MG63 (cell line): ENCODE measurements at regions not wholly inside any gene's neighbourhood (a gene's known extent, or its start where the extent isn't known, plus 50 kb on each side); places are given as distances from the start of the nearest gene placed in this dataset.

ENCODE experiments used
- DNase-seq: peaks from one replicate; pipeline ENCODE4 v3.0.0-alpha.2; 2020
- H3K27me3 ChIP-seq: fragments of 250-450 bp; sonication (Bioruptor Pico); 2 replicates; pipeline ENCODE4 v1.5.1; 2020; ENCODE audit warnings: mild to moderate bottlenecking, moderate library complexity
- H3K36me3 ChIP-seq: fragments of 250-450 bp; sonication (Bioruptor Pico); 2 replicates; pipeline ENCODE4 v1.5.1; 2020; ENCODE audit warnings: mild to moderate bottlenecking, moderate library complexity
- H3K4me3 ChIP-seq: fragments of 250-450 bp; sonication (Bioruptor Pico); 2 replicates; pipeline ENCODE4 v1.5.1; 2020; ENCODE audit warnings: mild to moderate bottlenecking, moderate library complexity
- H3K9me3 ChIP-seq: fragments of 250-450 bp; sonication (Bioruptor Pico); 2 replicates; pipeline ENCODE4 v1.5.1; 2020; ENCODE audit warnings: mild to moderate bottlenecking, moderate library complexity

DNA sequence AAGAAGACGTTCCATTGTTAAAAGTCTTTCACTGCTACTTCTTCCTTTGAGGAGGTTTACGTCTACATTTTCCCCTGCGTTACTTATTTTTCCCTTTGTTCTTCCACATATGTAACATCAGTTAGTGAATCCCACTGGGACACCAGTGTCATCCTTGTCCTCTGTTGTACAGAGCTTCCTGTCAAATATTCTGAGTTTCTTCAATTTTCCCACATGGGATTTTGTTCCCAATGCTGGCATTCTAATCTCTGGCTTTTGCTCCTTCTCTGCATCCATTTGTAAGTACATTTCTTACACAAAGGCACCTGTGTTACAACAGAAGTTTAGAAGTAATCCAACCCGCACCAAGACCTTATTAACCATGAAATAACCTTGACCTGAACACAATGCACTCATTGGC, 627.4 kb upstream of the PFKP start:
- Histone ChIP-seq H3K9me3 (no peaks in the 10 kb centered on the region), H3K27me3 (no peaks in the 10 kb centered on the region), H3K36me3 (no peaks in the 10 kb centered on the region), H3K4me3 (no peak overlapping the region)
- DNase-seq, result no peak

DNA sequence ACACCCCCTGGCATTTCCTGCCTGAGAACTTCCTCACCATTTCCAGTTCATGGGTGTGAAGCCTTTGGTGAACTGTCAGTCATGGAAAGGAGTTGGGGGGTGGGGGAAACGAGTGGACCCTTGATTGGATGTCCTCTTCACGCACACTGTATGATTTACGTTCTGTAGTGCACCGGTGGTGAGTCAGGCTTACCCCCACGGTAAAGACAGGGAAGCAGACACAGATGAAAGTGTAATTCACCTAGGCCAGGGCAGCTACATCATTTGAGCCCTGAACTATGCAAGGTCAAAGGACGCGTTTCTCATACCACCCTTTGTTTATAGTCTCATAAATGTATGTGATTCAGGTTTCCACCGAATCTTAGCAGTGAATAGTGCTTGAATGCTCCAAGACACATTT, 628.3 kb upstream of the PFKP start:
- no peak for DNase-seq
- Histone ChIP-seq H3K27me3 (no peaks in the 10 kb centered on the region), H3K4me3 (no peak overlapping the region), H3K9me3 (no peaks in the 10 kb centered on the region), H3K36me3 (no peaks in the 10 kb centered on the region)

DNA sequence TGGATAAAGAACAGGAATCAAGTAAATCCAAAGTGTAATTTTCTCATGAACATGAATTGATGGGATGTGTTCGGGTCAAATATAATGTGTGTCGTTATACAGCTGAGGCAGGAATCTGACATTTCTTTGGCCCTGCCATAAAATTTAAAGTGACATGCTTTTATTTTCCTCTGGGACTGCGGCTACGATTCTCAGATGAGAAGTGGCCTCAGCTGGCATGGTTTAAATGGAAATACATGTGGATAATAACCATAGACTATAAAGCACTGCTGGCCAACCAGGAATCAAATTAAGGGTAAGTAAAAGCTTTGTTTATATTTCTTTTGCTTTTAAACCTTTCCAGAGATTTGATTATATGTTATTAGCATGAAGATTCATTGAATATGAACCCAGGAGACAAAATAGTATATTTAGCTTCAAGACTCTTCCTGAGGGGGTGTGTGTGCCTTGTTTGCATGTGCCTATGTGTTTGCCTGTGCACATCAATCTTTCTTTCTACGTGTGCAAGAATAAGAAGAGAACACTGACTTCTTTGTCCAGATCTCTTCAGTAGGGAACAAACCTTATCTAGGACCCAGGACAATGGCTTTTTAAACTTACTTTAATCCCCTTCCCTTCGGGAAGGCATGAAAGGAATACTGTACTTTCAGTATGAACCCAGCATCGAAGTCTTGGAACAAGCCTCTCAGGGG, 629.0 kb upstream of the PFKP start:
- Histone ChIP-seq H3K36me3 (no peaks in the 10 kb centered on the region), H3K4me3 (no peak overlapping the region), H3K9me3 (no peaks in the 10 kb centered on the region), H3K27me3 (no peaks in the 10 kb centered on the region)
- DNase-seq, result no peak

DNA sequence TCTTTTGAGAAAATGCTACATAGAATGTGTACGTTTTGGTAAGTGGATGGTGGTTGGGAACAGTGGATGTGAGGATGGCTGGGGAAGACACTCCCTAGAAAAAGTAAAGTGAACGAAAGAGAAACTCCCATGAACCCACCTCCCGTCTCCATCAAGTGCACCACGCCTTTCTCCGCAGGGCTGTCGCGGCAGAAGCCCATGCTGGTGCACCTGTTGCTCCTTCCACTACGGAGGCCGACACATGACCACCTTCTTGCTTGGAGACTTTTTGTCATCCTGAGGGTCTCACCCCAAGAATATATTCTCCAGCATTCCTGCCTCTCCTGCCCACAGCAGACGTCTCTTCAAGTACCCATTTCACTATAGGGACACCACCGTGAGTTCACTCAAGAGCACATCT, 630.4 kb upstream of the PFKP start:
- Histone ChIP-seq H3K36me3 (no peaks in the 10 kb centered on the region), H3K27me3 (no peaks in the 10 kb centered on the region), H3K4me3 (no peak overlapping the region), H3K9me3 (no peaks in the 10 kb centered on the region)
- DNase-seq, result no peak

DNA sequence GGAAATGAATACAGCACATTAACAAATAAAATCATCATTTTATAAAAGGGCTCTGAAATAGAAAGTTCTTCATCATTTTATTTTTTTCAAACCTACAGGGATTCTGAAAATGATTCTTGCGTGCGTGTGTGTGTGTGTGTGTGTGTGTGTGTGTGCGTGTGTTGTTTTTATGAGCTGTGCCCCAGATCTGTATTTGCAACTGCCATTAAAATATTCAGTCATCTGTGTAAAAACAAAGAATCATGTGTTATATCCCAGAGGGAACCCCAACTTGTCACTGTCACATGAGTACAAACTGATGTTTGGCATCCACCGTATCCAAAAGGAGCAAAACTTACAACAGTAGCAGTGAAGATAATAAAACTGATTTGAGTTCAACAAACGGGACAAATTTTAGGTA, 635.4 kb upstream of the PFKP start:
- Histone ChIP-seq H3K36me3 (no peaks in the 10 kb centered on the region), H3K4me3 (no peak overlapping the region), H3K27me3 (no peaks in the 10 kb centered on the region)

DNA sequence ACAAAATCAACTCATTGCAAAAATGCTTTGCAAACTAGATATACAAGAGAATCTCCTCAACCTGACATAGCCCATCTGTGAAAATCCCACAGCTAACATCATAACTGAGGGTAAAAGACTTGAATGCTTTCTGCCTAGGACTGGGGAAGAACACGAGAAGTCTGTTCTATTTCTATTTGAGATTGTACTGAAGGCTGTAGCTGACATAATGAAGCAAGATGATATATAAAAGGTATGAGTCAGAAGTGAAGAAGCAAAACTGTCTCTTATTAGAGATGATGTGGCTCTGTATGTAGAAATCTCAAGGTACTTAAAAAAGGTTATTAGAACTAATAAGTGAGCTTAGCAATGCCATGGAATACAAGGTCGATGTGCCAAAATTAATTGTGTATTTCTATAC, 639.9 kb upstream of the PFKP start:
- H3K9me3 ChIP-seq, result no peaks in the 10 kb centered on the region
- H3K36me3 ChIP-seq, result no peaks in the 10 kb centered on the region
- no peak for DNase-seq
- H3K27me3 ChIP-seq, result no peaks in the 10 kb centered on the region
- H3K4me3 ChIP-seq, result no peak overlapping the region

More for the DNA sequence above, 635.4 kb upstream of the PFKP start:
- no peak for DNase-seq
- H3K9me3 ChIP-seq, result no peaks in the 10 kb centered on the region

DNA sequence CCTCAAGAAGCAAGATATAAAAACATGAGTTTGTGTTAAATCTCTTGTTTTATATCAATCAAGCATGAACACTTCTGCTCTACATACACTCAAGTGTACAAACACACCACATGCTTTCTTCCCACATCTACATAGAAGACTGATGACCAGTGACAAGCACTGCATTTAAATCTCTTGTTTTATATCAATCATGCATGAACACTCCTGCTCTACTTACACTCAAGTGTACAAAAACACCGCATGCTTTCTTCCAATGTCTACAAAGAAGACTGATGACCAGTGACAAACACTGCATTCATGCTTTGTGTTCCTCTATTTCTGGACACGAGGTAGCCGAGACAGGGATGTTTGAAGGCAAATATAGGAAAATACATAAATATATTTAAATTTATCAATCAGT, 642.0 kb upstream of the PFKP start:
- Histone ChIP-seq H3K4me3 (no peak overlapping the region), H3K9me3 (no peaks in the 10 kb centered on the region), H3K27me3 (no peaks in the 10 kb centered on the region), H3K36me3 (no peaks in the 10 kb centered on the region)
- DNase-seq, result no peak

DNA sequence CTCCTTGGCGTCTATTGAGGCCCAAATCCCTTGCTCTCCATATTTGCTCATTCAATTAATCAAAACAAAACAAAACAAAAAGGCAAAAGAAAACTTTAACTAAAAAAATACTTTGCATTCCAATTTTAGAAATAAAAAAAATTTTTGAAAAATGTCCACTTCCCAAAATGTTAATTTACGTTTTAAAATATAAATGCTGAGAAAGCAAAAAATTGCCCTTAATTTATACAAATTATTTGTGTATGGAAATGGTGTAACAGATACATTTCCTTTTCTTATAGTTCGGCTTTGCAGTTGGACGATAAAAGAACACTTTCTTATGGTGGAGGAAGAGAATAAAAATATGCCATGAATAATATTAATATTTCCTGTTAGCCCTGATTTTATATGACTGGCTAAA, 652.8 kb upstream of the PFKP start:
- peaks cover 4% of the 10 kb centered on the region; the same call in 1 of the 2 replicates for H3K27me3 ChIP-seq
- no peak overlapping the region for H3K4me3 ChIP-seq
- DNase-seq, result no peak
- no peaks in the 10 kb centered on the region for H3K36me3 ChIP-seq
- H3K9me3 ChIP-seq, result no peaks in the 10 kb centered on the region

DNA sequence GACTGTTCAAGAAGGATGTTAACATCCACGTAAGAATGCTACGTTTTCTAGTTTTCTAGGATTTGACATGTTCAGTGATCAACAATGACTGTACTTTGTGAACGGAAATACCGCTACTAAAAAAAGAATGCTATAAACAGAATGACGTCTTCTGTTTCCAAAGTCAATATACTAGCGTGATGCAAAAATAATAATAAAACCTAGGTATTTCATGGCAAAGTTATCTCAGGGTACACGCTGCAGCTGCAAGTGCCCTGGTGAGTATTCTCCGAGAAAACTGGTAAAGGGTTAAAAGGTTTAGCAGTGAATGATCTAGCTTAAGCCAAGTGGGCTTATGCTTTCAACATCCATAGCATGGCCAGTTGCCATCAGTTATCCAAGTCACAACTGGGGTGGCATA, 653.3 kb upstream of the PFKP start:
- H3K36me3 ChIP-seq, result no peaks in the 10 kb centered on the region
- H3K4me3 ChIP-seq, result no peak overlapping the region
- no peaks in the 10 kb centered on the region; the same call in 1 of the 2 replicates for H3K27me3 ChIP-seq
- H3K9me3 ChIP-seq, result no peaks in the 10 kb centered on the region
- DNase-seq, result no peak

DNA sequence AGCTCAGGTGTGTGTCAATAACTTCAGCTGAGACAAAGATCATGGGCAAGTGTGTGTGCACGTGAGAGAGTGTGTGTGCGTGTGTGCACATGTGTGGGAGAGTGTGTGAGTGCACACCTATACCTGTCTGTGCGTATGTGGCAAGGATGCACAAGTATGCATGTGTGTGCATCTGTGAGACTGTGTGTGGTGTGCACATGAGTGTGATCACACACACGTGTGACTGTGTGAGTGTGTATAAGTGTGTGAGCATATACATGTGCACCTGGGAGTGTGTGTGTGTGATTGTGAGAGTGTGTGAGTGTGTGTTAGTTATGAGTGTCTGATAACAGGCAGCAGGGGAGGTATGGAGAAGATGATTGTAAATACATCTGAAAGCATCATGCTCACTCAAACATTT, 657.3 kb upstream of the PFKP start:
- H3K4me3 ChIP-seq, result no peak overlapping the region
- H3K27me3 ChIP-seq, result peaks cover 2% of the 10 kb centered on the region; the same call in 1 of the 2 replicates
- no peaks in the 10 kb centered on the region for H3K36me3 ChIP-seq
- no peaks in the 10 kb centered on the region for H3K9me3 ChIP-seq
- DNase-seq, result no peak

DNA sequence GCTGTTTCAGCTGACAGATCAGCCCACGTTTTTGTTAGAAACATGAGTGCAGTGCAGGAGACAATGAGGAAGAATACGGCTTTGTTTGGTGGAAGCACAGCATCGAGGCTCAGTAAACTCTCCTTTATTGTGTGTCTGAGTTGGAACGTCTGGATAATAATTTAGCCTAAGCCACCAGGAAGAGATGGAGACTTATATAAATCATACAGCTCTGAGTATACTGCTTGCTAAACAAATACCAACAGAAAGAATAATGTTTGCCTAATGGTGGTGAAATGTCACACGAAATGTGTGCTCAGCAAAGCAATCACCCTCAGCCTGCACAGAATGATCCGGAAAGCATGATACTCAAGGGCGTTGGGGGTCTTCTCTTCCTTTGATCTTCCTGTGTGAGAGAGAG, 664.1 kb upstream of the ADARB2 start:
- no peaks in the 10 kb centered on the region; the same call in 1 of the 2 replicates for H3K27me3 ChIP-seq
- no peaks in the 10 kb centered on the region for H3K9me3 ChIP-seq
- H3K36me3 ChIP-seq, result no peaks in the 10 kb centered on the region
- DNase-seq, result no peak
- H3K4me3 ChIP-seq, result no peak overlapping the region

DNA sequence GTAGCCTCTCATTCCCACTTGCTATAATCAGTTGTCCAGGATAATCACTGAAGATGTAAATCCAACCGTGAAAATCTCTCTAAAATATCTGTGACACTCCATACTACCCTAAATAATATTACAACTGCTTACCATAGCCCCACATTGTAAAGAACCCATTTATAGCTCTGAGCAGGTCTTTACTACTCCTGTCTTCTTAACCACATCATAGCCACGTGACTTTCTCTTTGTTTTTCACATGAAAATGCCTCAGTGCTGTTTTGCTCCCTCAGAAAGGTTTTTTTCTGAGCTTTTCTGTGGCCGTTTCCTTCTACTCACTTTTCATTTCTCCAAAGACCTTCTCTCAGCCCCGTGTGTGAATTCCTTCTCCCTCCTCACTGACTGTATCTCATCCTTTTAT, 662.2 kb upstream of the ADARB2 start:
- no peak overlapping the region for H3K4me3 ChIP-seq
- H3K36me3 ChIP-seq, result no peaks in the 10 kb centered on the region
- no peaks in the 10 kb centered on the region for H3K9me3 ChIP-seq
- H3K27me3 ChIP-seq, result peaks cover 2% of the 10 kb centered on the region; the same call in 1 of the 2 replicates
- no peak for DNase-seq

DNA sequence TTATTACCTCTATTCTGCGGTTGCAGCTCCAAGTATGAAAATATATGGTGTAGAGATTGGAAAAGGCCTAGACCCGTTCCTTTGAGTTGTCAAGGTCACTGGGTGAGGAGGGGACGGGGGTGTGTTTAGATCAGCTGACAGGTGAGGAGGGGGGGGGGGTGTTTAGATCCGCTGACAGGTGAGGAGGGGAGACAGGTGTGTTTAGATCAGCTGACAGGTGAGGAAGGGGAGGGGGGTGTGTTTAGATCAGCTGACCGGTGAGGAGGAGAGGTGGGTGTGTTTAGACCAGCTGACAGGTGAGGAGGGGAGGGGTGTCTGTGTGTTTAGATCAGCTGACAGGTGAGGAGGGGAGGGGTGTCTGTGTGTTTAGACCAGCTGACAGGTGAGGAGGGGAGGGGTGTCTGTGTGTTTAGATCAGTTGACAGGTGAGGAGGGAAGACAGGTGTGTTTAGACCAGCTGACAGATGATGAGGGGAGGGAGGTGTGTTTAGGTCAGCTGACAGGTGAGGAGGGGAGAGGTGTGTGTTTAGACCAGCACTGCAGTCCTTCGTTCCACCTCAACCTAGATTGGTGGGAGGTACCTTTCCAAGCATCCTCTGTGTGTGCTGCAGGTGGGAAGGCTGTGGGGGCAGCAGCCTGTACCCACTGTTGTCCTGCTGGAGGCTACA, 655.0 kb upstream of the ADARB2 start:
- Histone ChIP-seq H3K36me3 (no peaks in the 10 kb centered on the region), H3K4me3 (no peak overlapping the region), H3K9me3 (no peaks in the 10 kb centered on the region), H3K27me3 (peaks cover 3% of the 10 kb centered on the region; the same call in 1 of the 2 replicates)
- no peak for DNase-seq

DNA sequence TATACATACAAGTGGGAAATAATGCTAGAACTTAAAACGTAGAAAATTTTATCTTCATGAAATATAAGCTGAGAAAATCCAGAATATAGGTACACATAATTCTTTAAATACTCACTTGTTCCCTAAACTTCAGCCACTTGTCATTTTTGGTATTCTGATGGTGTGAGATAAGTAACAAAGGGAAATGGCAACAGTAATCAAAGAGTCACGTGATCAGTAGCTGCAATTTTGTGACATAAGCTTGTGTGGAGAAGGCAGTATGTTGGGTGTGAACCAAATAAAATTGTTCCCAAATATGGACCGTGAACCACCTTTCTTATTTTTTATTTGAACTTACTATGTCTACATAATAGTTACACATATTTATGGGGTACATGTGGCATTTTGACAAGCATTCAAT, 650.3 kb upstream of the ADARB2 start:
- H3K27me3 ChIP-seq, result no peaks in the 10 kb centered on the region
- H3K4me3 ChIP-seq, result no peak overlapping the region
- H3K36me3 ChIP-seq, result no peaks in the 10 kb centered on the region
- DNase-seq, result no peak
- H3K9me3 ChIP-seq, result no peaks in the 10 kb centered on the region

DNA sequence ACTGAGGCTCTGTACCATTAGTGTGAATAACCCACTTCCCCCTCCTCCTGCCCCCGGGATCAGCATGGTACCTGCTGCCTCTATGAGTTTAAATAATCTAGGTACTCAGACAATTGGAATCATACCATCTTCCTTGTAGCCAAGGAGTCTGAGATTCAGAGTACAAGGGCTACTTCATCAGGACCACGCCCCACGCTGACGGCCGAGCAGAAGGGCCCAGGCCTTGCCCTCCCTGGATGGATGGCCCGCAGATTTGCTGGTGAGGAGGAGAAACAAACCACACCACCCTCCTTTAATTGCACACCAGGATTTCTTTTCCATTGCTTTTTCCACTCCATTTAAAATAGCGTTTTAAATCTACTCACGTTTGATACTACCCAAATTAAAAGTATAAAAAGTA, 649.9 kb upstream of the ADARB2 start:
- no peaks in the 10 kb centered on the region for H3K36me3 ChIP-seq
- DNase-seq, result no peak

DNA sequence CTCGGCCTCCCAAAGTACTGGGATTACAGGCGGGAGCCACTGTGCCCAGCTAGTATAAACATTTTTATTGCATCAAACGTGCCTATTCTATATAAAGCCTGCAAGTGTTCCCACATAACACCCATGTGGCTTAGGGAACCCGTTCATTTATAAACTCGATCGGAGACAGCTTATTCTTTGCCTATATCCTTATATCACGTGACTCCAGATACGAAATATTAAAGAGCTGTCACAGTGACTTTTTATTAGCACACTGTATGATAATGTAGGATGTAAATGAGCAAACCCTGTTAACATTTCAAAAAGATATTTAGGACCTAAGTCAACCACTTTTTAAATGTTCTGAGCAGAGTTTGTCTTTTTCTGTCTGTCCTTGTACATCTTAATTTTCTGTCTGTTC, 642.9 kb upstream of the ADARB2 start:
- no peaks in the 10 kb centered on the region for H3K36me3 ChIP-seq
- H3K4me3 ChIP-seq, result no peak overlapping the region
- no peaks in the 10 kb centered on the region for H3K27me3 ChIP-seq
- H3K9me3 ChIP-seq, result no peaks in the 10 kb centered on the region
- DNase-seq, result no peak

More for the DNA sequence above, 649.9 kb upstream of the ADARB2 start:
- Histone ChIP-seq H3K4me3 (no peak overlapping the region), H3K27me3 (no peaks in the 10 kb centered on the region), H3K9me3 (no peaks in the 10 kb centered on the region)

DNA sequence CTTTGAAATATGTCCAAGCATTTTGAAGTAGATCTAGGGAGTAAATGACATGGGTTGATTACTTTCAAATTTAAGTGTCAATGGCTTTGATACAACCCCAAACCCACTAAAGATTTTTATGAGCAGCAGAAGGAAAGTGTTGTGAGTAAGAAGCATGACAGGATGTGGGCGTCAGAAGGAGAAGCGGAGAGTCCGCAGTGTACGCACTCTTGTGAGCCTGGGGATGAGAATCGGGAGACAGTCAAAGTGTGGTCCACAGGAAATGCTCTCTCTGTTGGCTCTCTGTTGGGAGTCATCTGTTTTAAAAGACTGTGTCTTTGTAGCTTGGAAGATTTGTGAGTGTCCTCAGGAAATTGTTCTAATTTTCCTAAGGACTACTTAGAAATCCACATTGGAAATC, 629.8 kb upstream of the ADARB2 start:
- H3K9me3 ChIP-seq, result no peaks in the 10 kb centered on the region
- H3K4me3 ChIP-seq, result no peak overlapping the region
- DNase-seq, result no peak

DNA sequence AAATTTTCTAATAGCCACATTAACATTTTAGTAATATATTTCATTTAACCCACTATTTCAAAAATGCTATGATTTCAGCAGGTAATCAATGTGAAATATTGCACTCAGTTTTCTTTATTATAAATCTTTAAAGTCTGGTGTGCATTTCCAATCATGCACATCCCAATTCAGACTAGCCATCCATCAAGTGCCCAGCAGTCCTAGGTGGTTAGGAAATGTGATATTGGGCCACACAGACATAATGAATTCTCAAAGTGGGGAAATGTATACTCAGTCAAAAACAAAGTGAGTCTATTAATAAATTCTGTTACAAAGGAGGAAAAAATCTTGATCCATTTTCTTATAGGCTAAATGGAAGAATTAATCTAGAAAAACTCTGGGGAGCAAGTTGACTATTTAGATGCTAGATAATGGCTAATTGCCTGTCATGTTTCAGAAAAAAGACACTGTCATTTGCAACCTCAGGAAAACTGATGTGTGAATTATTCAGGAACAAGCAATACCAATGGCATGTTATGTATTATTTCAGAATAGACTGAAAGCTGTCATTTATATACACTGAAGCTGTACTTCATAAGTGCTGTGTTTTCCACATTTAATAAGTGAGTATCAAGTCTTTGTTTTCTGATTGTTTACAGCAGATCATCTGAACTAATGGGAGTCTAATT, 629.1 kb upstream of the ADARB2 start:
- no peaks in the 10 kb centered on the region for H3K27me3 ChIP-seq
- no peak overlapping the region for H3K4me3 ChIP-seq
- DNase-seq, result no peak
- H3K9me3 ChIP-seq, result no peaks in the 10 kb centered on the region
- H3K36me3 ChIP-seq, result no peaks in the 10 kb centered on the region

More for the DNA sequence above, 629.8 kb upstream of the ADARB2 start:
- H3K27me3 ChIP-seq, result no peaks in the 10 kb centered on the region
- no peaks in the 10 kb centered on the region for H3K36me3 ChIP-seq
